HG03432 (cell line): ENCODE measurements at regions not wholly inside any gene's neighbourhood (a gene's known extent, or its start where the extent isn't known, plus 50 kb on each side); places are given as distances from the start of the nearest gene placed in this dataset.

ENCODE experiments used
- ATAC-seq: cut with Tn5 transposase; IDR thresholded peaks from one replicate; pipeline ENCODE4 v1.9.1; 2021; ENCODE audit warnings: mild to moderate bottlenecking, moderate library complexity; ENCODE audit not compliant: unreplicated experiment

GRCh38 chr2:62284471-62284870 lies 88.6 kb downstream of the B3GNT2 start:
- ATAC-seq = no peak

- no peak for ATAC-seq
Observed at GRCh38 chr2:62283147-62283546, 87.2 kb downstream of the B3GNT2 start.

- no peak for ATAC-seq
Observed at GRCh38 chr2:62281663-62282062, 85.7 kb downstream of the B3GNT2 start.

GRCh38 chr2:62277688-62278087 lies 81.8 kb downstream of the B3GNT2 start:
- ATAC-seq = no peak
